HCT116 (cell line): ENCODE measurements at regions not wholly inside any gene's neighbourhood (a gene's known extent, or its start where the extent isn't known, plus 50 kb on each side); places are given as distances from the start of the nearest gene placed in this dataset.

Experiments used
- ATAC-seq: fragments of 200-7000 bp; cut with Tn5 transposase; 2 replicates; pipeline ENCODE4 v1.9.1; 2020; ENCODE audit warnings: mild to moderate bottlenecking, moderate library complexity
- BruUV-seq: library from RNA; stranded (reverse); fragments of 400-500 nt; replicated peaks from 2 replicates; lab custom pipeline; 2021; lab: Mats Ljungman, UMichigan
- CTCF ChIA-PET: fragments of 300-600 bp; sonication (Branson Sonifier 250); formaldehyde crosslinking; loops from one replicate; lab custom pipeline; 2021; ENCODE audit warnings: antibody characterized with exemption; lab: Charles Lee
- POLR2A ChIA-PET: fragments of 300-600, 350-600 bp; sonication (Branson Sonifier 250); formaldehyde crosslinking; loops from one replicate; lab custom pipeline; 2021; ENCODE audit warnings: antibody characterized with exemption; lab: Charles Lee
- RAD21 ChIA-PET, 2 experiments: fragments of 300-600 bp; sonication (Branson Sonifier 250); formaldehyde crosslinking; loops; one replicate each; lab custom pipeline; 2023; ENCODE audit warnings: low total read pairs in 2 of 2; ENCODE audit not compliant: uncharacterized antibody in 2 of 2, unreplicated experiment in 2 of 2, low non-redundant PET in 1 of 2; lab: Charles Lee
- DNase-seq: peaks from one replicate; pipeline ENCODE4 v3.0.0-alpha.2; 2010; ENCODE audit warnings: low read depth, low spot score
- H2AFZ ChIP-seq: fragments of 200-600 bp; shearing (Covaris generic), sonication (generic); 2 replicates; pipeline ENCODE4 v1.6.1; 2017; ENCODE audit warnings: low read depth, mixed run types, mixed read lengths, antibody characterized with exemption, low read length; ENCODE audit not compliant: poor library complexity, severe bottlenecking
- H3K27ac ChIP-seq: 2 replicates; pipeline ENCODE4 v1.5.1; 2012; ENCODE audit warnings: low read depth, low read length
- H3K27me3 ChIP-seq: fragments of 200-600 bp; sonication (generic); 2 replicates; pipeline ENCODE4 v1.6.1; 2016; ENCODE audit warnings: mixed run types, low read length, mixed read lengths; ENCODE audit not compliant: insufficient read depth
- H3K36me3 ChIP-seq, 2 experiments: fragments of 200-500 bp in 1 of 2; fragments of 200-600 bp in 1 of 2; sonication (Bioruptor generic) in 1 of 2; sonication (generic) in 1 of 2; 2 replicates each; pipeline versions ENCODE4 v1.5.1 to v1.6.1; 2014 to 2016; ENCODE audit warnings: low read length in 2 of 2, inconsistent platforms in 1 of 2, mixed read lengths in 1 of 2, mixed run types in 1 of 2; ENCODE audit not compliant: insufficient read depth in 2 of 2, control insufficient read depth in 1 of 2
- H3K4me1 ChIP-seq, 2 experiments: fragments of 200-600 bp in 1 of 2; sonication (generic) in 1 of 2; 2 replicates each; pipeline versions ENCODE4 v1.5.1 to v1.6.1; 2012 to 2017; ENCODE audit warnings: low read length in 2 of 2, inconsistent platforms in 1 of 2, mild to moderate bottlenecking in 1 of 2, mixed read lengths in 1 of 2, mixed run types in 1 of 2, moderate library complexity in 1 of 2; ENCODE audit not compliant: insufficient read depth in 2 of 2, control insufficient read depth in 1 of 2
- H3K4me2 ChIP-seq: fragments of 200-600 bp; sonication (generic); 2 replicates; pipeline ENCODE4 v1.6.1; 2017; ENCODE audit warnings: mixed run types, low read length, mixed read lengths
- H3K4me3 ChIP-seq, 2 experiments: fragments of 200-600 bp in 1 of 2; sonication (generic) in 1 of 2; replicated peaks in 1 of 2; 2 replicates each; pipeline ENCODE4 v1.5.1; 2011 to 2016; ENCODE audit warnings: low read length in 2 of 2, control low read depth in 1 of 2, low read depth in 1 of 2, mild to moderate bottlenecking in 1 of 2, mixed read lengths in 1 of 2, mixed run types in 1 of 2
- H3K79me2 ChIP-seq: fragments of 200-600 bp; sonication (generic); 2 replicates; pipeline ENCODE4 v1.6.1; 2017; ENCODE audit warnings: mild to moderate bottlenecking, mixed run types, low read length, moderate library complexity, mixed read lengths; ENCODE audit not compliant: insufficient read depth
- H3K9ac ChIP-seq: fragments of 200-600 bp; sonication (generic); 2 replicates; pipeline ENCODE4 v1.6.1; 2016; ENCODE audit warnings: low read length, mixed read lengths
- H3K9me2 ChIP-seq: fragments of 200-600 bp; sonication (generic), shearing (Covaris generic); 2 replicates; pipeline ENCODE4 v1.6.1; 2017; ENCODE audit warnings: mixed run types, mild to moderate bottlenecking, moderate library complexity; ENCODE audit not compliant: insufficient read depth
- H3K9me3 ChIP-seq, 2 experiments: fragments of 200-500 bp in 1 of 2; fragments of 200-600 bp in 1 of 2; sonication (Bioruptor generic) in 1 of 2; sonication (generic) in 1 of 2; 2 replicates each; pipeline ENCODE4 v1.6.1; 2014 to 2017; ENCODE audit warnings: low read length in 2 of 2, mixed read lengths in 2 of 2, inconsistent platforms in 1 of 2, low read depth in 1 of 2, mild to moderate bottlenecking in 1 of 2, mixed run types in 1 of 2, moderate library complexity in 1 of 2; ENCODE audit not compliant: control insufficient read depth in 1 of 2, insufficient read depth in 1 of 2
- H4K20me1 ChIP-seq: fragments of 200-600 bp; sonication (generic), shearing (Covaris generic); 2 replicates; pipeline ENCODE4 v1.6.1; 2017; ENCODE audit warnings: mixed run types, mild to moderate bottlenecking, moderate library complexity; ENCODE audit not compliant: insufficient read depth
- ATF3 ChIP-seq: IDR thresholded peaks from 2 replicates; pipeline ENCODE4 v1.6.1; 2012
- CBX3 ChIP-seq: IDR thresholded peaks from 2 replicates; pipeline ENCODE4 v1.6.1; 2012; ENCODE audit warnings: low read depth
- CEBPB ChIP-seq: IDR thresholded peaks from 2 replicates; pipeline ENCODE4 v1.6.1; 2012; ENCODE audit warnings: low read depth
- CTCF ChIP-seq, 3 experiments: fragments of 200-600 bp in 1 of 3; sonication (generic) in 1 of 3; IDR thresholded peaks in 2 of 3; conservative IDR thresholded peaks in 1 of 3; 2 replicates each; pipeline ENCODE4 v1.5.1; 2012 to 2017; ENCODE audit warnings: low read depth in 2 of 3, low read length in 2 of 3, antibody characterized with exemption in 1 of 3, borderline replicate concordance in 1 of 3, control low read depth in 1 of 3, mild to moderate bottlenecking in 1 of 3, mixed read lengths in 1 of 3, mixed run types in 1 of 3, moderate library complexity in 1 of 3; ENCODE audit not compliant: insufficient read depth in 1 of 3
- EGR1 ChIP-seq: IDR thresholded peaks from 2 replicates; pipeline ENCODE4 v1.6.1; 2012; ENCODE audit warnings: low read depth
- EZH2phosphoT487 ChIP-seq: fragments of 200-600 bp; IDR thresholded peaks from 2 replicates; pipeline ENCODE4 v1.6.1; 2018; ENCODE audit warnings: antibody characterized with exemption, borderline replicate concordance
- FOSL1 ChIP-seq: IDR thresholded peaks from 2 replicates; pipeline ENCODE4 v1.6.1; 2012; ENCODE audit warnings: low read depth
- JUND ChIP-seq: IDR thresholded peaks from 2 replicates; pipeline ENCODE4 v1.6.1; 2012
- MAX ChIP-seq: IDR thresholded peaks from 2 replicates; pipeline ENCODE4 v1.6.1; 2012
- POLR2AphosphoS5 ChIP-seq: IDR thresholded peaks from 2 replicates; pipeline ENCODE4 v1.6.1; 2011; ENCODE audit warnings: mild to moderate bottlenecking, low read depth, low read length, moderate library complexity
- RAD21 ChIP-seq: IDR thresholded peaks from 2 replicates; pipeline ENCODE4 v1.6.1; 2012; ENCODE audit warnings: low read depth, mild to moderate bottlenecking
- REST ChIP-seq: IDR thresholded peaks from 2 replicates; pipeline ENCODE4 v1.6.1; 2012; ENCODE audit warnings: low read depth
- SP1 ChIP-seq: IDR thresholded peaks from 2 replicates; pipeline ENCODE4 v1.6.1; 2012; ENCODE audit warnings: low read depth
- SRF ChIP-seq: IDR thresholded peaks from 2 replicates; pipeline ENCODE4 v1.6.1; 2012; ENCODE audit warnings: low read depth
- YY1 ChIP-seq: IDR thresholded peaks from 2 replicates; pipeline ENCODE4 v1.6.1; 2011; ENCODE audit warnings: low read length, low read depth, moderate library complexity, mild to moderate bottlenecking; ENCODE audit not compliant: insufficient replicate concordance; ENCODE audit errors: extremely low read depth
- ZBTB33 ChIP-seq: IDR thresholded peaks from 2 replicates; pipeline ENCODE4 v1.6.1; 2011; ENCODE audit warnings: mild to moderate bottlenecking, low read length, moderate library complexity; ENCODE audit not compliant: insufficient replicate concordance; ENCODE audit errors: extremely low read depth
- ZFX ChIP-seq: fragments of 450-650 bp; IDR thresholded peaks from 2 replicates; pipeline ENCODE4 v1.6.1; 2017
- ZNF274 ChIP-seq: fragments of 200-500 bp; sonication (Bioruptor generic); IDR thresholded peaks from 2 replicates; pipeline ENCODE4 v1.6.1; 2014; ENCODE audit warnings: mild to moderate bottlenecking, low read depth, low read length, inconsistent platforms
- intact Hi-C: fragments of 100-400 bp; cut with micrococcal nuclease; formaldehyde crosslinking; loops from 2 replicates; pipeline ENCODE4 v1.10.0; 2022

- H3K27ac ChIP-seq: no peak overlapping the region
- no peaks in the 10 kb centered on the region for H4K20me1 ChIP-seq
- ChIA-PET RAD21 (no interaction called here), POLR2A (no interaction called here), CTCF (no interaction called here)
- no peak overlapping the region for H3K4me2 ChIP-seq
- no peaks in the 10 kb centered on the region for H3K9me3 ChIP-seq
- no peak overlapping the region for H3K9ac ChIP-seq
- no peaks in the 10 kb centered on the region for H3K36me3 ChIP-seq
- no peak overlapping the region for H3K4me3 ChIP-seq
- ATAC-seq (no peak), DNase-seq (no peak)
- peaks cover 17% of the 10 kb centered on the region for H3K27me3 ChIP-seq
- H3K4me1 ChIP-seq: no peaks in the 10 kb centered on the region
- no peaks in the 10 kb centered on the region for H3K9me2 ChIP-seq
- H2AFZ ChIP-seq: no peak overlapping the region
- intact Hi-C loops: no loop called here
- H3K79me2 ChIP-seq: no peaks in the 10 kb centered on the region
- TF ChIP-seq MAX (no peak), ZFX (no peak), RAD21 (no peak), CBX3 (no peak), ZBTB33 (no peak), FOSL1 (no peak), ZNF274 (no peak), EZH2phosphoT487 (no peak), JUND (no peak), YY1 (no peak), SRF (no peak), CTCF (IDR thresholded peaks at IDR 0.05 in 2 of 3, conservative IDR thresholded peaks at IDR 0.05 in 1 of 3; ENCODE audit: borderline replicate concordance in 1 of 3, insufficient read depth in 1 of 3, low read depth in 2 of 3, low read length in 2 of 3) (no peak), EGR1 (no peak), ATF3 (no peak), REST (no peak), SP1 (no peak), POLR2AphosphoS5 (no peak), CEBPB (no peak)
- BruUV-seq: no TSS peak
Measured at GRCh38 chr14:98894600-98894999, 377.4 kb downstream of the BCL11B start.
